Ureter (tissue), 1 donor: ENCODE measurements at regions not wholly inside any gene's neighbourhood (a gene's known extent, or its start where the extent isn't known, plus 50 kb on each side); places are given as distances from the start of the nearest gene placed in this dataset.

Experiments
- DNase-seq: peaks from one replicate; pipeline ENCODE4 v3.0.0-alpha.2; 2020; ENCODE audit warnings: low spot score
- donor health status: DM: yes; HTN: yes; CAD: no.

DNA sequence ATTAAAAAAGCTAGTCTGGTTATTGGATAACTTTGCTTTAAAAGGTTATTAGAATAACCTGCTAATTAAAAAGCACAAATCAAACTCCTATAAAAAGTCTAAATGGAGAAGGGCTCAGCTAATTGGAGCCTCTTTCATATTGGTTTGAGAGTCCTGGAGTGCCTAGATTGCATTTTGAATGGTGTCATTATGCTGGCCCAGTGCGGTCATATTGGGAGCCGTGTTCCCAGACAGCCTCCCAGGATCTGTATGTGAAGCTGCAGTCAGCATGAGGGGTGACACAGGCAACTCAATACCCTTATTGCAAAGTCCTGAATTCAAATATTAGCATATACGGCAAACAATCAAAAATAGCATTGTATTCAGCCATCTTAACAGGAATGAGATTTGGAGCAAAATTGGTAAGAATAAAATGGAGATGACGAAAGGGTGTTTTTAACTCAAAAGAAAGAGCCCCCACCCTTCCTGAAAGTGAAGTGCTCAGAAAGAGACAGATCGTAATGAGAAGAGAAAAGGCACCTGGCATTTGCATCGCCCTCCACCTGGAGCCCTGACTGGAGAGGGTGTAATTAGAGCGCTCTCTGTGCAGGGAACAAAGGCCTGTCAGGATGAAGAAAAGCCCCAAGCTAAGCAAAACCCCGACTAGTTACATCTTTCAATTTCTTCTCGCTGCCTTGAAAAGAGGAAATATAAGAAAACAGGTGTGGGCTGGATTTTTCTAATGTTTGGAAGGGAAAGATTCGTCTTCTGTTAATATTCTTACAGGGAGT, 621.0 kb upstream of the ADAMTS16 start:
- DNase-seq = no peak

DNA sequence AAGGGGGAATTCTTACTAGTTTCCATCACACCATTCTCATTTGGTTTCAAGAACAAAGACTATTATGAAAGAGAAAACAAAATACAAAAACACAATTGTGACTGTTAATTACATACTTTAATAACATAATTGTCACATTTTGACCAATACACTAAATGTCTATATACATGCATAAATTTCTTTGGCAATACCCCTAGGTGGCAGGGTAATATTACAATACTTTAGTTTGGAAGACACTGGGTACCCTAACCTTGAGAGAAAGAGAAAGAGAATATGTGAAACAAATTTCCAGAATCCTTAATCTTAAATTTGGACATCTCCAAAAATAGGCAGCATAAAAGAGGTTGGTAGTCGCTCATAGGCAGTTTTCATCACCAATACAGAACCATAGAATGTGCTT, 619.6 kb upstream of the ADAMTS16 start:
- DNase-seq = no peak

DNA sequence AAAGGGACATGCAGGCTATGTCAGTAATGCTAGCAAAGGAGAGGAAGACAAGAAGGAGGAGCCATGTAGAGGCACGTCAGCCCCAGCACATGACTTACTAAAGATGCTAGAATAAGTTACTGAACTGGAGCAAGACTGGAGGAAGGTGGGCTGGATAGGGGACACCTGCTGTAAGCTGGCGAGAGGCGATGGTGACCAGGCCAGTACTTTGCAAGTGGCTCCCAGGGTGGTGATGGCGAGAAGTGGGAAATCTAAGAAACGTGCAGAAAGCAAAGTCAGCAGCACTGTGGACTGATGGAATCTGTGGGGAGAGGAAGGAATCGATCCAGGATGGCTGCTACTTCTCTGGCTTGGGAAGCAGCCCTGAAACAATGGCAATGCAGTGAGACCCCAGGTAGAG, 617.1 kb upstream of the ADAMTS16 start:
- no peak for DNase-seq

GRCh38 chr5:4531756-4532704, 608.1 kb upstream of the ADAMTS16 start:
- DNase-seq = no peak

- no peak for DNase-seq
Measured at GRCh38 chr5:4532705-4533080, 607.4 kb upstream of the ADAMTS16 start.

- no peak for DNase-seq
Measured at GRCh38 chr5:4533457-4534105, 606.5 kb upstream of the ADAMTS16 start.

GRCh38 chr5:4537489-4537888, 602.6 kb upstream of the ADAMTS16 start:
- no peak for DNase-seq

GRCh38 chr5:4540375-4541173, 599.6 kb upstream of the ADAMTS16 start:
- no peak for DNase-seq

DNA sequence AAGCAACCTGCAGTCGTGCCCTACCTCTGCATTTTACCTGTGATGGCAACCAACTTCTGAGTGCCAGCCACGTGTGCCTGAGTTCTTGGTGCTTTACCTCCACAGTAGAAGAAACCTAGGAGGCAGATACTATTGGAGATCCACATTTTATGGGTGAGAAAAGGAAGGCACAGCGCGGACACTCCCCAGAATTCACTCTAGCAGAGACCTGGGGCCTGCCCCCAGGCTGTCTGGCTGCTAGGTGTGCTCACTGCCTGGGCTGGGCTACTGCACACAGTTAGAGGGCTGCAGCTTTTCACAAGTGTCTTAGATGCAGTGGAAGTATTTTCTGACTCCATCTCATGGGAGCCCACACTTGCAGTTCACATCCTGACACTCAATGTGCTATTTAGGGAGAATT, 598.8 kb upstream of the ADAMTS16 start:
- no peak for DNase-seq

- DNase-seq = no peak
Measured at GRCh38 chr5:4542145-4542778, 597.9 kb upstream of the ADAMTS16 start.

DNA sequence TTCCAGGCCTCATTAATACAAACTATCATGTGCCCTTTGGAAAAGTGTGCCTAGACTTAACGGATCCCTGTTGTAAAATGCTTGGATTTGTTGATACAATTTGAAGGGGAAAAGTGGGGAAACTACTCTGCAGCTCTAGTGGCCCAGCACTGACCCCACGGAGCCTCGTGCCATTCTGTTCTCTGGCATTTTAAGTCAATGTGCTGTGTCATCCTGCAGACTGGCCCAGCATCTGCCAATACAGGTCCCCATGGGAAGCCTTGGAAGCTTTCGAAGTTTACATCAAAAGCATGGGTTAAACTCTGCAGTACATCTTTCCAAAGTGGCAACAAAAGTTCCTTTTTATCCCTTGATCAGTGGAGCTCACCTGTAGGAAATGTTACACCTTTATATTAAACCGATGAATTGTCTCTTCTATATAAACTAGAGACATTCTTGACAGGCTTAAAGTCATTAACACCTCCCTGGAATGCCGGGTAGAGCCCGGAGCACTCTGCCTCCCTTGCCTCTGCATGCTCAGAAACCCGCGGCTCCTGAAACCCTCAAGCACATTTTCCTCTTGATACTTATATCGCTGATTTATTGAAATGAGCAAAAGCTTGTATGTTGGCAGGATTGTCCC, 596.0 kb upstream of the ADAMTS16 start:
- no peak for DNase-seq

DNA sequence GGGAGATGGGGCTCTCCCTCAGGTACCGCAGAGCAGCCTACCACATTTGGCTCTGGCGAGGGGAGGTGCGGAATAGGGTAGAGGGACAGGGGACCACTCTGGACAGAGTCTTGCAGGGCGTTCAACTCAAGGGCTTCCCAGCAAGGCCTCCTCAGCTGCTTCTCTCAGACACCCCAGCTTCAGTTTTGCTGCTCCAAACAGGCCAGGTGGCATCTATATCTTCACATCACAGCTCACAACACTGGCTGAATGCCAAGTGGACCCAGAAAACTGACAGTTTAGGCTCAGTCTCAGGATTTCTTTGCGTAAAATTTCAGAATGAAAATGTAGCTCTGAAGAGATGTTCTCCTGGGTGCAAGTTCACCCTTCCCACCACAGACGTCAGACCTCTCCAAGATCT, 592.6 kb upstream of the ADAMTS16 start:
- no peak for DNase-seq

- no peak for DNase-seq
Measured at GRCh38 chr5:4548341-4548740, 591.8 kb upstream of the ADAMTS16 start.

- no peak for DNase-seq
Measured at GRCh38 chr5:4549351-4549750, 590.8 kb upstream of the ADAMTS16 start.

DNA sequence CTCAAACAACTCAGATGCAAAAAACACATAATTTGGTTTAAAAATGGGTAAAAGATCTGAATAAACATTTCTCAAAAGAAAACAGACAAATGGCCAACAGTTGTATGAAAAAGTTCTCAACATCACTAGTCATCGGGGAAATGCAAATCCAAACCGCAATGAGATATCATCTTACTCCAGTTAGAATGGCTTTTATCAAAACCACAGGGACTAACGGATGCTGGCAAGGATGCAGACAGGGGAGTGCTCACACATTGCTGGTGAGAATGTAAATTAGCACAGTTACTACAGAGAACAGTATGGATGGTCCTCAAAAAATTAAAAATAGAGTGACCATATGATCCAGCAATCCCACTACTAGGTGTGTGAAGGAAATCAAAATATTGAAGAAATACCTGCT, 589.1 kb upstream of the ADAMTS16 start:
- DNase-seq = no peak

GRCh38 chr5:4553130-4553529, 587.0 kb upstream of the ADAMTS16 start:
- no peak for DNase-seq

DNA sequence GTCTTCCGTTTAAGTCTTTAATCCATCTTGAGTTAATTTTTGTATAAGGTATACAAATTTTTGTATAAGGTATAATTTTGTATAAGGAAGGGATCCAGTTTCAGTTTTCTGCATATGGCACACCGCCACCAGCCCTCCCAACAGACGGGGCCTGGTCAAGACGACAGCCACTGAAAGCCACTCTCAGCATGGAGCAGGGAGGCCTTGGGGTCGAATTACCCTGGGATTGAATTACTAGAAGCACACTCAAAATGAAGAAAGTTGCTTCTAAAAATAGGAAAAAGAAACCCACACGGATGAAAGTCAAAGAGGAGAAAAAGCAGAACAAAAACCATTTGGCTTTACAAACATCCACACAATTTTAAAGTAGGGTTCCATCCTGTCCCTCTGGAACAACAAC, 586.2 kb upstream of the ADAMTS16 start:
- no peak for DNase-seq

DNA sequence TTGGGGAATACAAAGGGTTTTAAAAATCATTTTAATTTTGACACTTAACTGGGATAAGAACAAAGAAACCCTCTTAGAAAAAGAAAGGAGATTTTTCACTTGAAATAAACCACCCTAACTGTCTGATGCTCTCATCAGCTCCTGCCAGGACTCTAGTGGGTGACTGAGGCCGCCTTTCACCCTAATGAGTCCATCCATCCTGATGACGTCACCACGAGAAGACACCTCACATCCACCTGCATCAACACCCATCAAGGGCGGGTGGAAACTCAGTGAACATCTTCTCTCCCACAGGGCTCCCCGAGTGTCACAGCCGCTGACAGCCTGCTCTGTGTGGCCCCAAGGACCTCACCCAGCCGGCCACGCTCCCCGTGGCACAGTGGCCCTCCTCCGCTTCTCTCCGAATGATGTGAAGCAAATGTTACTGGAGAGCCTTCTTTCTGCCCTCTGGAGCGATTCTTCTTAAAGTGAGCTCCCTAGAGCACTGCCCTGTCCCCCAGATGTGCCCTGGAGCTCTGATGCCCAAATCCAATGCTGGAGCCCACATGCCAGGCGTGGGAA, 584.3 kb upstream of the ADAMTS16 start:
- no peak for DNase-seq

GRCh38 chr5:4561403-4561802, 578.7 kb upstream of the ADAMTS16 start:
- DNase-seq = no peak

DNA sequence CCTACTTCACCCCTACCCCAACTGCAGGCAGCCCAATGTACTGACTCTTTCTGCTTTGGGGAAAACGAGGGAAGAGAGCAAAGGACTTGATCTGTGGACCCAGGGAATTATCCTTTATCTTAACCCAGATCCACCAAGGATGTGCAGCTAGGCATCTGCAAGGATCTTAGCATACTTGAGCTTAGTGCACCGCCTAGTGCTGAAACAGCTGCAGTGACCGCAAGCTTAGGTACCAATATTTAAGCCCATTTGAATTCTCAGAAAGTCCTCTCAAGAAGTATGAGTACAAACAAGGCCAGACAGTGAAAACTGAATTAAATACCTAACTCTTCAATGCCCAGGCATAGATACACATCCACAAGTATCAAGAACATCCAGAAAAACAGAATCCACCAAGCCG, 576.7 kb upstream of the ADAMTS16 start:
- DNase-seq = no peak
